Mesendoderm (in vitro differentiated cells): ENCODE measurements at regions not wholly inside any gene's neighbourhood (a gene's known extent, or its start where the extent isn't known, plus 50 kb on each side); places are given as distances from the start of the nearest gene placed in this dataset.
A peak's percentile ranks its signal among the peaks of the same experiment; 100 is the strongest.

ENCODE experiments used
- DNase-seq: peaks from one replicate; pipeline ENCODE4 v3.0.0; 2013
- H2AK5ac ChIP-seq: 2 replicates; pipeline ENCODE4 v1.6.1; 2013; ENCODE audit warnings: low read length, inconsistent platforms
- H2BK120ac ChIP-seq: 2 replicates; pipeline ENCODE4 v1.6.1; 2013; ENCODE audit warnings: low read depth, mild to moderate bottlenecking, low read length, moderate library complexity, mixed read lengths
- H2BK15ac ChIP-seq: replicated peaks from 2 replicates; pipeline ENCODE4 v1.6.1; 2013; ENCODE audit warnings: low read depth, mild to moderate bottlenecking, moderate library complexity
- H2BK5ac ChIP-seq: 2 replicates; pipeline ENCODE4 v1.6.1; 2013; ENCODE audit warnings: low read length, inconsistent platforms
- H3K18ac ChIP-seq: 2 replicates; pipeline ENCODE4 v1.6.1; 2013; ENCODE audit warnings: mild to moderate bottlenecking, low read length, mixed read lengths
- H3K23ac ChIP-seq: one replicate; pipeline ENCODE4 v1.6.1; 2013; ENCODE audit warnings: low read length
- H3K27ac ChIP-seq: 2 replicates; pipeline ENCODE4 v1.5.1; 2013; ENCODE audit warnings: low read depth, mild to moderate bottlenecking, inconsistent platforms, low read length, moderate library complexity
- H3K27me3 ChIP-seq: 2 replicates; pipeline ENCODE4 v1.6.1; 2013; ENCODE audit warnings: low read length, control low read depth, mild to moderate bottlenecking, inconsistent platforms; ENCODE audit not compliant: insufficient read depth, poor library complexity
- H3K36me3 ChIP-seq: 2 replicates; pipeline ENCODE4 v1.6.1; 2013; ENCODE audit warnings: low read length, inconsistent platforms; ENCODE audit not compliant: control insufficient read depth, insufficient read depth
- H3K4ac ChIP-seq: one replicate; pipeline ENCODE4 v1.6.1; 2013; ENCODE audit warnings: low read depth, mild to moderate bottlenecking, low read length, moderate library complexity
- H3K4me1 ChIP-seq: 2 replicates; pipeline ENCODE4 v1.6.1; 2013; ENCODE audit warnings: low read depth, low read length, inconsistent platforms; ENCODE audit not compliant: control insufficient read depth
- H3K4me2 ChIP-seq: 2 replicates; pipeline ENCODE4 v1.6.1; 2013; ENCODE audit warnings: low read length
- H3K4me3 ChIP-seq: 2 replicates; pipeline ENCODE4 v1.5.1; 2013; ENCODE audit warnings: mild to moderate bottlenecking, low read length
- H3K56ac ChIP-seq: one replicate; pipeline ENCODE4 v1.6.1; 2013; ENCODE audit warnings: low read length
- H3K79me1 ChIP-seq: 2 replicates; pipeline ENCODE4 v1.6.1; 2013; ENCODE audit warnings: low read length, inconsistent platforms
- H3K79me2 ChIP-seq: 2 replicates; pipeline ENCODE4 v1.6.1; 2013; ENCODE audit warnings: mild to moderate bottlenecking, low read length; ENCODE audit not compliant: control insufficient read depth, insufficient read depth
- H3K9ac ChIP-seq: 2 replicates; pipeline ENCODE4 v1.6.1; 2013; ENCODE audit warnings: low read length, inconsistent platforms
- H4K5ac ChIP-seq: one replicate; pipeline ENCODE4 v1.6.1; 2013; ENCODE audit warnings: low read length
- H4K8ac ChIP-seq: one replicate; pipeline ENCODE4 v1.6.1; 2013; ENCODE audit warnings: low read depth, mild to moderate bottlenecking, control low read depth, low read length, moderate library complexity
- WGBS: extraction: QIAGEN DNeasy Blood & Tissue Kit; methylation state at CpG from one replicate; pipeline ENCODE4 v1.1.7; 2013; ENCODE audit warnings: low lambda C conversion rate, missing lambda C conversion rate; ENCODE audit not compliant: insufficient coverage; ENCODE audit errors: extremely low coverage; 5-methylcytosine and 5-hydroxymethylcytosine counted together

GRCh38 chr13:105996391-105997025 lies 539.0 kb downstream of the EFNB2 start:
- H2BK15ac ChIP-seq: no peak overlapping the region
- no peak overlapping the region for H3K4ac ChIP-seq
- no peak overlapping the region for H4K5ac ChIP-seq
- H3K23ac ChIP-seq: no peak overlapping the region
- H3K56ac ChIP-seq: no peak overlapping the region
- no peak overlapping the region for H3K4me3 ChIP-seq
- no peak overlapping the region for H2BK5ac ChIP-seq
- no CpG with 5 or more reads among the region's 13 CpGs for WGBS
- no peak for DNase-seq
- H2AK5ac ChIP-seq: no peak overlapping the region
- no peak overlapping the region for H3K4me2 ChIP-seq
- H3K27ac ChIP-seq: no peak overlapping the region
- H3K18ac ChIP-seq: no peak overlapping the region
- H3K27me3 ChIP-seq: no peaks in the 10 kb centered on the region
- H4K8ac ChIP-seq: no peak overlapping the region
- no peaks in the 10 kb centered on the region for H3K79me1 ChIP-seq
- H3K36me3 ChIP-seq: no peaks in the 10 kb centered on the region
- H2BK120ac ChIP-seq: no peak overlapping the region
- no peaks in the 10 kb centered on the region for H3K4me1 ChIP-seq
- no peak overlapping the region for H3K9ac ChIP-seq
- no peaks in the 10 kb centered on the region for H3K79me2 ChIP-seq

- H3K79me1 ChIP-seq: no peaks in the 10 kb centered on the region
- H2AK5ac ChIP-seq: no peak overlapping the region
- no peak overlapping the region for H4K8ac ChIP-seq
- no peak overlapping the region for H2BK15ac ChIP-seq
- no peak overlapping the region for H3K56ac ChIP-seq
- no peak overlapping the region for H3K4ac ChIP-seq
- no peak overlapping the region for H3K18ac ChIP-seq
- H2BK5ac ChIP-seq: no peak overlapping the region
- H3K27me3 ChIP-seq: no peaks in the 10 kb centered on the region
- H3K4me3 ChIP-seq: no peak overlapping the region
- H3K23ac ChIP-seq: no peak overlapping the region
- no peak overlapping the region for H2BK120ac ChIP-seq
- no peaks in the 10 kb centered on the region for H3K79me2 ChIP-seq
- H3K9ac ChIP-seq: no peak overlapping the region
- H3K36me3 ChIP-seq: no peaks in the 10 kb centered on the region
- no peak overlapping the region for H3K27ac ChIP-seq
- no peak overlapping the region for H4K5ac ChIP-seq
- no peaks in the 10 kb centered on the region for H3K4me1 ChIP-seq
- H3K4me2 ChIP-seq: no peak overlapping the region
- WGBS: no CpG with 5 or more reads among the region's 5 CpGs
- no peak for DNase-seq
These were observed 541.1 kb downstream of the EFNB2 start for GRCh38 chr13:105994340-105994739.

GRCh38 chr13:105991622-105992277 lies 543.7 kb downstream of the EFNB2 start:
- no peak overlapping the region for H4K8ac ChIP-seq
- no peaks in the 10 kb centered on the region for H3K79me1 ChIP-seq
- H2BK15ac ChIP-seq: no peak overlapping the region
- peak; percentile 15 for DNase-seq
- no peak overlapping the region for H3K56ac ChIP-seq
- H3K18ac ChIP-seq: no peak overlapping the region
- no peak overlapping the region for H4K5ac ChIP-seq
- H2BK120ac ChIP-seq: no peak overlapping the region
- H3K36me3 ChIP-seq: no peaks in the 10 kb centered on the region
- WGBS: no CpG with 5 or more reads among the region's 4 CpGs
- no peaks in the 10 kb centered on the region for H3K4me1 ChIP-seq
- no peak overlapping the region for H3K9ac ChIP-seq
- H3K4me2 ChIP-seq: no peak overlapping the region
- no peak overlapping the region for H3K4ac ChIP-seq
- no peak overlapping the region for H3K27ac ChIP-seq
- no peak overlapping the region for H2BK5ac ChIP-seq
- no peaks in the 10 kb centered on the region for H3K27me3 ChIP-seq
- H3K23ac ChIP-seq: peak overlapping the region; percentile 50
- no peaks in the 10 kb centered on the region for H3K79me2 ChIP-seq
- no peak overlapping the region for H3K4me3 ChIP-seq
- H2AK5ac ChIP-seq: no peak overlapping the region

- Histone ChIP-seq H2BK15ac (no peak overlapping the region), H2BK5ac (no peak overlapping the region), H3K4me1 (no peaks in the 10 kb centered on the region), H3K4ac (no peak overlapping the region), H3K4me3 (no peak overlapping the region), H3K56ac (no peak overlapping the region), H3K9ac (no peak overlapping the region), H3K18ac (no peak overlapping the region), H3K27me3 (no peaks in the 10 kb centered on the region), H2AK5ac (no peak overlapping the region), H3K27ac (no peak overlapping the region), H4K5ac (no peak overlapping the region), H2BK120ac (no peak overlapping the region), H3K36me3 (no peaks in the 10 kb centered on the region), H3K79me2 (no peaks in the 10 kb centered on the region), H4K8ac (no peak overlapping the region), H3K23ac (no peak overlapping the region), H3K4me2 (no peak overlapping the region), H3K79me1 (no peaks in the 10 kb centered on the region)
- no CpG with 5 or more reads among the region's 1 CpG for WGBS
- DNase-seq: no peak
These were observed 544.3 kb downstream of the EFNB2 start for GRCh38 chr13:105991131-105991530.

GRCh38 chr13:105990256-105990958 lies 545.1 kb downstream of the EFNB2 start:
- no peaks in the 10 kb centered on the region for H3K79me2 ChIP-seq
- no peaks in the 10 kb centered on the region for H3K4me1 ChIP-seq
- no peaks in the 10 kb centered on the region for H3K79me1 ChIP-seq
- no peaks in the 10 kb centered on the region for H3K36me3 ChIP-seq
- no peak overlapping the region for H3K23ac ChIP-seq
- no peak overlapping the region for H2BK15ac ChIP-seq
- no CpG with 5 or more reads among the region's 4 CpGs for WGBS
- no peak overlapping the region for H3K9ac ChIP-seq
- H3K27me3 ChIP-seq: no peaks in the 10 kb centered on the region
- no peak overlapping the region for H2BK5ac ChIP-seq
- no peak overlapping the region for H3K4me3 ChIP-seq
- no peak for DNase-seq
- no peak overlapping the region for H3K27ac ChIP-seq
- H2BK120ac ChIP-seq: no peak overlapping the region
- H3K56ac ChIP-seq: no peak overlapping the region
- H3K18ac ChIP-seq: no peak overlapping the region
- H4K8ac ChIP-seq: no peak overlapping the region
- no peak overlapping the region for H2AK5ac ChIP-seq
- no peak overlapping the region for H3K4ac ChIP-seq
- no peak overlapping the region for H4K5ac ChIP-seq
- no peak overlapping the region for H3K4me2 ChIP-seq
